C1 segment of cervical spinal cord (tissue), 14 donors: ENCODE measurements at regions not wholly inside any gene's neighbourhood (a gene's known extent, or its start where the extent isn't known, plus 50 kb on each side); places are given as distances from the start of the nearest gene placed in this dataset.

Experiments used
- DNase-seq, 14 donors: peaks; one replicate each; lab custom pipeline; 2025; lab: John Stamatoyannopoulos, UW

- no peak for DNase-seq
Observed at GRCh38 chr18:22069916-22070315, 99.5 kb upstream of the GATA6 start.

DNA sequence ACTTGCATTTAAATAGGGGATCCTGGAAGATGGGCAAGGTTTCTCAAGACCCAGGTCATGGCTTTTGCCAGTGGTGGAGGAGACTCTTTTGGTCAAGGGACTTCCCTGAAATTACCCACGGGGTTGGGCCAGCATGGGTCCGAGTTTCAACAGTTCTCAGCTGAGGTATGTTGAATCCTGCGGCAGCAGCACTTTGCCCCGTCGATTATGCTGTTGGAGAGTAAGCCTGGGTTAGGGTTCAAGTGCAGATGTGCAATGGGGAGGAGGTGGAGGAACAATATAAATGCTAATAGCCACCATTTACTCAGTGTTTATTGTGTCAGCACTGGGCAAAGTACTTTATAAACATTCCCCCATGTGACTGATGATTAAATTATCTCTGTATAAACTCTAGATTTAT, 96.0 kb upstream of the GATA6 start:
- no peak for DNase-seq

DNA sequence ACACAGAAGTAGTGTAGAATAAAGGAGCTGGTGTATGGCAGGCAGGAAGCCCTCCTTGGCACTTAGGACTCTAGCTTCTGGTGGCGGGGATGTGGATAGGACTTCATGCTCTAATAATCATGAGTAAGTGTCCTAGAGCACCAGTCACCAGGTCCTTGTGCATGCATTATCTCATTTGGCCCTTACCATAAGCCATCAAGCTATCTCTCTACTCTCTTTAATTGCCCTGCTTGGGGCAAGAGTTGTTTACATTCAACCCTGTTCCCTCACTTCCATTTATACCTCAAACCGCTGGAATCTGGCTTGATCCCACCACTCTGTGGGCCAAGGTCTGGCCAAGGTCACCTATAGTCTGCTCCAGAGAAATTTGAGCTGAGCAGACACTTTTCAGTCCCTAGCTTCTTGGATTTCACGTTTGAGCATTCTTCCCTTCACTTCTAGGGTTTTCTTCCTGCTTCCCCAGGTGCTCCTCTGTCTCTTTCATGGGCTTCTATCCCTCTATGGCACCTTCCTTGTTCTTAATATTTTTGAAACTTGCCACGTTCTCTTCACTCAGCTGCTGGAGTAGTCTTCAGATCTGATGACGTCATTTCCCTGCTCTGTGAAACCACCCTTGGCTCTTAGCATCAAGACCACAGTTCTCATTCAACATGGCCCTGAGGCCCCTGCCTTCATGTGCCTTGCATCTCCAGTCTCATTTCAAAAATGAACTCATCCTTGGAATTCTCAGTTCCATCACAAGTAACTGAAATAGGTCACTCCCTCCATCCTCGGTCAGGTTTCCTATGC, 94.9 kb upstream of the GATA6 start:
- DNase-seq = no peak

- no peak for DNase-seq
Observed at GRCh38 chr18:22080035-22080434, 89.4 kb upstream of the GATA6 start.

DNA sequence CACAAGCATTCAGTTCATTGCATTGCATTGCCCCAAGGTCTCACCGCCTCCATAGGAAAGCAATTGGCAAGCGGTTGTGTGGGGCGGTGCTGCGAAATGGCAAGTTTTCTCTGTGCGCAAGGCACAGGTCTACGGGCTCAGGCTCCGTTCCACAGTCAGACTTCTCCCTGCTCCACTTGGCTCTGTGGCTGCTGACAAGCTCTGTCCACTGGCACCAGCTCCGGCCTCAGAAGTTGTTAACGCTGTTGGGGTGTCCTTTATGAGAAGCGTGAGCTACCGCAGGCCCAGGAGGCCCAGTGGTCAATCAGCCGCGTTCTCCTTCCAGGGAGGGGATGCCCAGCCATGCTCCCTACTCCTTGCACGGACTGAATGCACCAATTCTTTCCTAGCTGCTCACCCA, 87.0 kb upstream of the GATA6 start:
- no peak for DNase-seq

DNA sequence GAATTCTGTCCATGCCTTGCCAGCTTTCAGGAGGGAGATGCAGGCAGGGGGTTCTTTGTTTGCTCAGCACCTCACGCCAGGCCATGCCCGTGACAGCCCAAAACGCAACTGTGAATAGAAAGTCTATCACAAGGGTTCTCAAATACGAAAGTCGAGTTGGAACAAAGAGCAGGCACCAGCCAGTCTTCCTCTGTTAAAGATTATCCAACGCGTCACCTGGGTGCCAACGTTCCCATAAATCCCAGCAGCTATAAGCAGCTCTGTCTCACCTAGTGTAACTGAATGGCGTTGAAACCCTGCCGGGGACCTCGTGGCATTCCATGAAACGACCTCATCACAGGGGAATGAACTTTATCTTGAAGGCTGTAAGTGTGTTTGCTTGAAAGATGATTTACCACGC, 84.8 kb upstream of the GATA6 start:
- no peak for DNase-seq

- DNase-seq = no peak
Observed at GRCh38 chr18:22086973-22087372, 82.4 kb upstream of the GATA6 start.

- DNase-seq = no peak
Observed at GRCh38 chr18:22088029-22088428, 81.4 kb upstream of the GATA6 start.

DNA sequence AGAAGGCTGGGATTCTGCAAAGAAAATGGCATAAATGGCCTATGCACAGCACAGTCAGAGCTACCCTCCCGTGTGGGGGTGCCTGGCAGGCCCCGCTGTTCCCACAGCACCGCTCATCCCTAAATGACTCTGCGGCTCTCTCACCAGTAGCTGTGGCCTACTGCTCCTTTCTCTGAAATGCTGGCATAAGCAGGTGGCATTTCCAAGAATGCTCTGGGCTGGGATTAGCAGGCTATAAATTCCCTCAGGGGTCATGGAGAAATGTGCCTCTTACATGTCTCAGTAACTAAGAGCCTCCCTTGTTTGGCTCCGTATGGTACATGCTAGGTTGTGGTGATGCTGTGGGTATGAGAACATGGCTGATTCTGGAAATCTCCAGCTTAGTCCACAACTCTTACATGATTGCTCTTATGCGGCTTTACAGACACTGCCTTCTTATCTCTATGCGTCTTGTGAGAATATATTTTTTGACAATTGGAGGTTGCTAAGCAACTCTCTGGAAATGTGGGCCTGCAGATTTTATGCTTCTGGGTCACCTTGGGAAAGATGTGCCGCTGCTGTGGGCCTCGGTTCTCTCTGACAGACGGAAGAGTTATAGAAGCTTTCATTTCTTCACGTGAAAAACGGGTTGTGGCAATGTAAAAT, 80.3 kb upstream of the GATA6 start:
- no peak for DNase-seq

DNA sequence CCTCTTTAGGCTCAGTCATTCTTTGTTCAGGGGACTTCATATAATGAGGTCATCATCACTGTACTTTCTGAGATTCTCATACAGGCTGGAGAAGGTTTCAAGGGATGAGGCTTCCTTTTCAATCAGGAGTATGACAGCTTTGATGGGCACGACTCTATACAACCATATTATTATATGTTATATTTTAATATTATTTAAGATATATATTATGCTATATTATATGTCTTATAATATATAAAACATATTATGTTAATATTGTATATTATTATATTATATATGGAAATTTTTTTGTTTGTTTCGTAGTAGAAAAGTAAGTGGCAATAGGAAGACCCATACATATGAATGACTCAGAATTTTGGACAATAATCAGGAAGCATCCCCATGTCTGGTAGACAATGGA, 78.0 kb upstream of the GATA6 start:
- no peak for DNase-seq

DNA sequence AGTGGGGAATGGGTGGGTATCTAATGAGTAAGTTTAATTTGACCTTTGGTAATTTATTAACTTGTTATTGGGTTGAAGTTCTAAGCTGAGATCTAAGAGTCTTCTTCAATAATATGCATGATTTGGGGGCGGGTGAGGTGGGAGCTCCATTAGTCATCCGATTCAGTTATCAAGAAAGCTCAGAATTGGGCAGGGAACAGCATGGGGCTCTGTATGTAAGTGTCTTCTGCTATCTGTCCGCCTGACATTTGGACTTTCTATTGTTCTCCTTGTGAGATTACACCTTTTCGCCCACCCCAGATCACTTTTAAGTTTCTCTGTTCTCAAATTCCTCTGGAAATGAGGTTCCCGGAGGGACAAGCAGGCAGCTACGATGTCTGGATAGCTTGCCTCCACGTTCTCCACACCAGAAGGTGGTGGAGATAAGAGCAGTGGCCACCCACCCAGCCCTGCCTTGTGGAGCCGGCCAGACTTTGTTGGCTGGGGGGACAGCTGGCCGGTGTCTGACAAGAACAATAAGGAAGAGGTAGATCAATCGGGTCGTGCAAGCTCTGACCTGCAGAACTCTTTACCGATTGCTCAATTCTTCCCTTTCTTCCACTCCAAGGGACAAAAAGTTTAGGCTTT, 75.5 kb upstream of the GATA6 start:
- DNase-seq = no peak

DNA sequence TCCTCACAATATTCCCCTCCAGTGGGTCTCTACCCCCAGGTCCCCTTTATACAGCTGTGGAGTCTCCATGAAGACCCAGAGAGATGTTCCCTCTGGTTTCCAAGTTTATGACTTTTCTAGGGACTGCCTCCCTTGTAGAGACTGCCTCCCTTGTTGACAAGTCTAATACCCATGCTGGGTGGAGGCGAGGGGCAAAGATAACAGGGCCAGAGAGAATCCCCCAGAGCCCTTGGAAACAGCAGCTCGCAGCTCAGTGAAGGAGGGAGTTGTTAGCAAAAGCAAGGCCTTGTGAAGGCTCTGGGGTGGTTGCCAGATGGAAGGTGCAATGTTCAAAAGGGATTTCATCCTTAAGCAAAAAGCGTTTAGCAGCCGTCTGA, 75.0 kb upstream of the GATA6 start:
- no peak for DNase-seq

GRCh38 chr18:22098563-22098989, 70.8 kb upstream of the GATA6 start:
- DNase-seq = no peak

DNA sequence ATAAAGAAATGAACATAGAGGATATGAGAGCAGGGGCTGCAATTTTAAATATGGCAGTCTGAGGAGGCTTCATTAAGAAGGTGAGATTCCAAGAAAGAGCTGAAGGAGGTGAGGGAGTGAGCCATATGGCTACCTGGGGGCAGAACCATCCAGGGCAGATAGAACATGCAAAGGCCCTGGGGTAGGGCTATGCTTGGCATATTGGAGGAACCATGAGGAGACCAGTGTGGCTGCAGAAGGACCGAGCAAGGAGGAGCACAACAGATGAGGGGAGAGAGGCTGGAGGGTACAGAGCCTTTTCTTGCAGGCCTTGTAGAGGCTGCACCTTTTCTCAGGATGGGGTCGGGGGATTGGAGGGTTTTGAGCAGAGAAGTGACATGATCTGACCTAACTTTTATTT, 69.5 kb upstream of the GATA6 start:
- DNase-seq = no peak

GRCh38 chr18:22101731-22102130, 67.7 kb upstream of the GATA6 start:
- DNase-seq = no peak

GRCh38 chr18:22102953-22103646, 66.3 kb upstream of the GATA6 start:
- no peak for DNase-seq

GRCh38 chr18:22103647-22104031, 65.8 kb upstream of the GATA6 start:
- no peak for DNase-seq

DNA sequence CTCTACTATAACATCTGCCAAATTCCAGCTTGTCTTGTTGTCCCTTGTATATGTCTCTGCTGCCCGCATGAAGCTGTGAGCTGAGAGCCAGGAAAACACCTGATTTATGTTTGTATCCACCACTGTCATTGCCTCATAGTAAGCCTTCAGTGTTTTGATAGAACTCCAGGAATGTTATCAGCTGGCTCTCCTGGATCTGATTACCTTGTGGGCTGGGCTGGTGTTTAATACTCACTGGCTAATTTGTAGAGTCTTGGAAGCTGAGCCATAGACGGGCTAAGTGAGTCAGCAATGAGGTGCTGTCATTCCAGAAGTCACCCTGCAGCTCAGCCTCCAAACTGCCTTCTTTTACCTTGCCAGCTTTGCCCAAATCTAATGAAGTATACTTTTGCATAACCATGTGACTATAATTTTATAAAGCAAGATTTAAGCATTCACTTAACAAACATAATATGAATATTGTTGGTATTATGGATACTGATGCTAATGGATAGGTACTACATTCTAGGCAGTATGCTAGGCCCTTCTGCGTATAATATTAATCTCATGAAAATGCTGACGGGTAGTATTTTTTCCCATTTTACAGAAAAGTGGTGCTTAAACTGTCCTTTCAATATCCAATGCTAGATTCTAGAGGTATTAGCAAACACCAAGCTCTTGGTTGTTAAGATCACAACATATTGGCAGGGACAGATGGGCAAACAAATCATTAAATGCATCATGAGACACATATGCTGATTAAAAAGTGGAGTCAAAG, 62.7 kb upstream of the GATA6 start:
- no peak for DNase-seq

GRCh38 chr18:22108674-22109073, 60.7 kb upstream of the GATA6 start:
- no peak for DNase-seq

GRCh38 chr18:22109535-22109934, 59.9 kb upstream of the GATA6 start:
- no peak for DNase-seq

DNA sequence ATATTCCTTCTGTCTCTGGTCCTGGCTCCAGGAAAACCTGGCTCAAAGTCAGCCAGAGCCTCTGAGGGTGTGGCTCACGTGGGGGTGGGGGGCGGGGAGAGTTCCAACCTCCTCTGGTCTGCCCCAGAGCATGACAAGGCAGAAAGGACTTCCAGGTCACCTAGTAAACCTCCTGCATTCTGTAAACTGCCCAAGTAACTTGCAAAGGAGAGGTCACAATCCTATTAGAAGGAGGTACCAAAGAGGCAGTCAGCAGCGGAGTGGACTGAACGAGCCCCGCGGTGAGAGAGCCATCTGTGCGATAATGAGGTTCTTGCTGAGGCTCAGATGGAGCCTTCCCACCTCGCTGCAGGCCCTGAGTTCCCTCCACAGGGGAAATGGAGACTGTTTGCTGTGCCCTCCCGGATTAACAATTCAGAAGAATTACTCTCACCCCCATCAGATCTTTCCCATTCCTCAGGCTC, 58.9 kb upstream of the GATA6 start:
- no peak for DNase-seq

DNA sequence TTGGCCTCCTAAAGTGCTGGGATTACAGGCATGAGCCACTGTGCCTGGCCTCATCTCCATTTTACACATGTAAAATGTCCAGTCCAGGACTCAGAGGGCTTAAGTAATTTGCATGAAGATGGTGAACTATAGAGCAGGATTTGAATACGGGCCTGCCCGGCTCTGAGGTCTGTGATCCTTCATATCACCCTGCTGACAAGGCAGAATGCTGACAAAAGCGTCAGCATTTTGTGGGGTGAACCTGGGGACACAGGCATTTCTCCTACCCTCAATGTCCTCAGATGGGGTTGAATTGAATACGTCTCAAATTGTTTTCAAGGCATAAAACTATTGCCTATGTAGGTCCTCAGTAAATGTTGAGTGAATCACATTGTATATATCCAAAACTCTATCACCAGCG, 57.2 kb upstream of the GATA6 start:
- DNase-seq = no peak
